A673 (cell line): ENCODE measurements at regions not wholly inside any gene's neighbourhood (a gene's known extent, or its start where the extent isn't known, plus 50 kb on each side); places are given as distances from the start of the nearest gene placed in this dataset.

Experiments used
- CTCF ChIP-seq: fragments of 300-800, 200-600 bp; sonication (generic); conservative IDR thresholded peaks from 2 replicates; pipeline ENCODE4 v1.5.1; 2017; ENCODE audit warnings: low read depth, mild to moderate bottlenecking, antibody characterized with exemption, low read length, moderate library complexity, mixed read lengths
- EZH2 ChIP-seq: fragments of 200-600 bp; sonication (generic); IDR thresholded peaks from 2 replicates; pipeline ENCODE4 v1.6.1; 2017; ENCODE audit warnings: borderline replicate concordance, low read depth, mild to moderate bottlenecking, mixed read lengths, antibody characterized with exemption, low read length; ENCODE audit not compliant: poor library complexity, severe bottlenecking

GRCh38 chr6:163913045-163913444, 498.5 kb downstream of the QKI start:
- TF ChIP-seq CTCF (no peak), EZH2 (no peak)
